NCI-H82 (cell line): ENCODE measurements at regions not wholly inside any gene's neighbourhood (a gene's known extent, or its start where the extent isn't known, plus 50 kb on each side); places are given as distances from the start of the nearest gene placed in this dataset.
A peak's percentile ranks its signal among the peaks of the same experiment; 100 is the strongest.

Experiments
- DNase-seq: peaks from one replicate; lab custom pipeline; 2025; lab: John Stamatoyannopoulos, UW

DNA sequence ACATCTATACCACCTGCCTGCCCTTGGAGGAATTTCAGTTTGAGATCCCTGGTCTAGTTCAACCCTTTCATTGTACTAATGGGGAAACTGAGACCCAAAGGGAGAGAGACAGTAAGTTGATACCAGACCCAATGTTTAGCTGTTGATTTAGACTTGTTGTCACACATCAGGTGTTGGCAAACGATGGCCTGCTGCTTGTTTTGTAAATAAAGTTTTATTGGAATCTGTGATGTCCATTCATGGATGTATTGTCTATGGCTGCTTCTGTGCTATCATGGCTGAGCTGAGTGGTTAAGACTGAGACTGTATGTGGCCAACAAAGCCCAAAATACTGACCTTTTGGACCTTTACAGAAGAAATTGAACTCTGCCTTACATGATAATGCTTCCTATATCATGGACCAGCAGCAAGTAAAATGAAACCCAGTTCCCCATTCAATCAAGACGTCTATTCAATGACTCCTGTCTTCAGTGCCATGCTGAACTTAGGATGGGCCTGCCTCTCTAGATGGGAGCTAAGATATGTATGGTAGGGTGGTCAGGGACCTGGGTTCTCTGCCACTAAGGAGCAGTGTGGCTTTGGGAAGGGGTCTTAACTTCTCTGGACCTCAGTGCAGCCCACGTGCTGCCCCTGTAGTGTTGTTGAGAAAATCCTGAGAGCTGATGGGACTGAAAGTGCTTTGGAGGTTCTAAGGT is 111.0 kb downstream of the IRX5 start:
- no peak for DNase-seq

DNA sequence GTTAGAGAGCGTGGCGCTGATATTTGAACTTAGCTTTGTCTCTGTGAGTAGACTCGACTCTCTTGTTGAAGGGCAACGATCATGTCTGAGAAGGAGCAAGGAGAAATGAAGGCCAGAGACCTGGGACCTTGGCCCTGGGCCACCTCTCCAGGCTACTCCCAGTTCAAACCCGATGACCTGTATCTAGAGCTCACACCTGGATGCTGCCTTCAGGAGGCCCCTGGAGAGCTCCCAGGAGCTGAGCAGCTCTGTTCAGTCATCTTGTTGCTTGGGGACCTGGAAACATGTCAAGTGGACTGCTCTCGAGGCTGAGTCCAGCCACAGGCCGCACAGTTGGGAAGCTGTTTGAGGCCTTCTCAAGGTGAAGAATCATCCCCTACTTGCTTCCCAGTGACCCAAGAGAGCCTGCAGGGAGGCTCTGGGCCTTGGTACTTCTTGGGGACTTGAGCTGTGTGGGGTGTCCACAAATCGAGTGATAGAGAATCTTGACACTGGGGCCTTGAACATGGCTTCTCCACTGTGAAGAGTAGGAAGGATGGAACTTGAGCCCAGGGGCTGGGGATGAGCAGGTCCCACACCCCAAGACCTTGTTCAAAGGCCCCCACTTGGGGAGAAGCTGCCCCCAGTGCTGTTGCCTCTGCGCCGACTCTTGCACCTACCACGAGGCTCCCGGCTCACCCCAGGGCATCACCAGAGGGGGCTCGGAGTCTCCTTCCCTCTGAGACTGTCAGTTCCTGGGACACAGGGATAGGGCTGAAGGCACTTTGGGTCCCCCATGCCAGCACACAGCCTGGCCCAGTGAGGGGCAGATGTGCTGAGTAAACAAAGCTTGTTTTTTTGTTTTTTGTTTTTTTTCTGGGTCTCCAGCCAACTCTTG is 112.1 kb downstream of the IRX5 start:
- DNase-seq = no peak

DNA sequence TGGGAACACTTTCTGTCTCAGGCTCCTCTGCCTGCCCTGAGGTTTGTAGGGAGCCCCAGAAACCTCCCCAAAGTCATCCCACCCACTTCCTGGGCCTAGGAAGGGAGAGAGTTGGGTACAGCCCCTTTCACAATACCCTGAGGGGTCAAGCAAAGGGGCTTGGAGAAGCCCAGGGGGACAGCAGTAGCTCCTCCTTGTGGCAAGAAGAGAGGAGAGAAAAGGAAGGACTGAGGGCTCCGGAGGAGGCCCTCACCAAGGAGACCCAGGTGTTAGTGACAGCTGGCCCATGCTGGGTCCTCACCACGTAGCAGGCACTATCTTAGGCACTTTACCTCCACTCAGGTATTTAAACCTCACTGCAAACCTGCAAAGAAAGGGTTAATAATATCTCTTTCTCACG is 112.8 kb downstream of the IRX5 start:
- DNase-seq = no peak

DNA sequence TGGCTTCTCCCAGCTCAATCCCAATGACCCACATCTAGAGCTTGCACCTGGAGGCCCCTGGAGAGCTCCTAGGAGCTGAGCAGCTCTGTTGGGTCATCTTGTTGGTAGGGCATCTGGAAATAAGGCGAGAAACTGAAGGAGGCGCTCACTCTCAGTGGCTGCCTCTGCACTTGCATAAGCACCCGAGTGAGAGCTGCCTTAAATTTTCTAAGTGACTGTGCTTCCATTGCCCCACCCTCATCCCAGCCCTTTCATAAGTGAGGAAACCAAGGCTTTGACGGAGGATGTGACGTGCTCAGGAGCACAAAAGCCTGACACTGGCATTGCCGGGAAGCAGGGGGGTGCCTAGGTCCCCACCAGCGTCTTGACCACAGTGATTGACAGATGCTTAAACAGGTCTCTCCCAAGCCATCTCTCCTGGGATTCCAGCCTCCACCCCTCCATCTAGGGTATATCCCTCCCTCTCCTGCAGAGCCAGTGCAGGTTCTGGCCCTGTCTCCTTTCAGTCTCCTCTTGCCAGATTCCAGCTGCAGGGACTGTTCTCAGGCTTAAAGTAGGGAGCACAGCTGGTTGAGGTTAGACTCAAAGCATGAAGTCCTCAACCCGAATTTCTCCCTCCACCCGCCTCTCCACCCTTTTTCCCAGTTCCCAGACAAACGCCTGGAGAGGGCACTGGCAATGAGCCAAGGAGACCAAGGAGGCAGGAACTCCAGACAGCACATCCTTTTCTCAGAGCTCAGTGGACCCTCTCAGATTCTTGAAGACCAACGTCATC is 113.7 kb downstream of the IRX5 start:
- DNase-seq = no peak

DNA sequence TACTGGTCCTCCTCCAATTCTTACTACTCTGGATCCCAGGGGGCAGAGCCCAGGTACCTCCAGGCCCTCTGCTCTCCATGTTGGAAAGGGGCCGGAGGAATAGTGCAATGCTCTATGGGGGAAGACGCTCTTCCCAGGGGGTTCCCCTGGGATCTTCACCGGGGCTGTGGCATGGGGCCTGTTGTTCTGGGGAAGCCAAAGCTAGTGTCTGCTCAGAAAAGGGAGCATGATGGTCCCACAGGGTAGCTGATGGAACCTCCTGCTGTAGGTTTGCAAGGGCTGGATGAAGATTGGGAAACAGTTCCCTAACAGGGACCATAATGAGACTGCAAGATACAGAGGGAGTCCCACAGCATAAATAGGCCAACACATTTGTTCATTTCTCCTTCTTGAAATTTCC is 114.7 kb downstream of the IRX5 start:
- no peak for DNase-seq

DNA sequence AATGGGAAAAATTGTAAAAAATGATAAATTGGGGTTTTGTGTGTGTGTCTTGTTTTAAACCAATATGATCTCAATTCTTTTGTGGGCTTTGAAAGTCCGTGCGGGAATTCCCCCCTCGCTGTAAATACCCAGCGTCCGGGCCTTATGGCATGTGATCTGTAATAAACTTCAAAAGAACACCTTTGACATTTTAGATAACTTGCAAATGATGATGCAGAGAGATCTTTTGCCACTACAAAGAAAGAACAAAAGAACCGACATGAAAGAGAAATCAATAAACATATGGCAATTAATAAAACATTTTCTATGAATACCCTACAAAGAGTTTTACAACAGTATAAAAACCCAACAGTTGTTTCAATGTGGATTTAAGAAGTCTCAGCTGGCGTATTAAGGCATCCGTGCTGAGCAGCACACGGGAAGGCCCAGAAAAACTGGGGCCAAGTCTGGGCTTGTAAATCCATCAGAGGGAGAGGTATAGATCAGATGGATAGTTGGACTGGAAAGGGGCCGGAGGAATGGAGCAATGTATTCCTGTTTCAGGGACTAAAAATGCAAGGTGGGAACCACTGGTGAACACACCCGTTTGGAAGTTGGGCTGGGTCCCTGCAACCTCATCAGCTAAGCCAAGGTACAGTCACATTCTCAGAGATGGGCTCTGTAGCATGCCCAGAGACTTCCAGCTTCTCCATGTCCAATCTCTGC is 115.2 kb downstream of the IRX5 start:
- DNase-seq = no peak

DNA sequence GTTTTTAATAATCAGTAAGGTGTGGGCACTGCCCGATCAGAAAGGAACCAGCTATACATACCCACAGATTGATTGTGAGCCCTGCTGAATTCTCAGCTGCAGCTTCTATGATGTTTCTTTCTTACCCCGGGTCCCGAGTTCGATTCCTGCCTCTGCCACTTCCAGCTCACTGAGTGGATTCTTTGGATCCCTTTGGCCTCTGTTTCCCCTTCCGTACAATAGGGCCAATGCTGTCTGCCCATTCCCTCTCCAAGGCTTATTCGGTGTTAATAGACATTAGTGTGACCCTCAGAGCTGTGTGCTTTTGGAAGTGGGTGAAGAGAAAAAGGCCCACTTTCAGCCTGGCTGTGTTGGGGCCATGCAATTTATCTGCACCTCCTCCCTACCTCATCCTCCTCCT is 115.8 kb downstream of the IRX5 start:
- DNase-seq = no peak

DNA sequence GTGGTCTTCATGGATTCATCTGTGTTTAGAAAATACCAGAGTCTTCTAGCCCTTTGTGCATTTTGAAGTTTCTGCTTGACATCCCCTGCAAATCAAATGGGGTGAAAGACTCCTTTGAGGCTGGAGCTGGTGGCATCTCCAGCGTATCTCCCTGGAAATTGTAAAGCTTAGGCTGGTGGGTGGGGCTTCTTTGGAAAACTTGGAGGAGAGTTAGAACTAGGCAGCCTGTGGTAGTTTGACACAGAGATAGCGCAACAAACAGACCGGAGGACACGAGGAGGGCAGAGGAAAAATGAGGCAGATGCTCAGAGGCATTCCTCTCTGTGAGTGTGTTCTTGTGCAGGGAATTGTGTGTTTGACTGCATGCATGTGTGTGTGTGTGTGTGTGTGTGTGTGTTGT is 116.3 kb downstream of the IRX5 start:
- DNase-seq = no peak

DNA sequence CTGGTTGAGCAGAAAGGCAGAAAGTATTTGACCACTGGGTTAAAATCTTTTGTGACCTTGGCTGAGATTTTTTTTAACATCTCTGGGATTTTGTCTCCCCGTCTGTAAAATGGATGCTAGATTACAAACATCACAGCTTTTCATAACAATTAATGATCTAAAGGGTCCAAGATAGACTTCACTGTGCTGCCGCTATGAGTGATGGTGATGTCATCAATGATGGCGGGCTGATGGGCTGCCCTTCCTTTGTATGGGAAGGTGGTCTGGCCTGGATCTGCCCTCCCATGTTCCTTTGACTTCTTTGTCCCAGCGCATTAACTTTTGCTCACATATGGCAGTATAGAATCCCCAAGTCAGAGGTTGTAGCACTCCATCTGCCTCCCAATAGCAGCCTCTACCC is 116.7 kb downstream of the IRX5 start:
- DNase-seq = no peak

DNA sequence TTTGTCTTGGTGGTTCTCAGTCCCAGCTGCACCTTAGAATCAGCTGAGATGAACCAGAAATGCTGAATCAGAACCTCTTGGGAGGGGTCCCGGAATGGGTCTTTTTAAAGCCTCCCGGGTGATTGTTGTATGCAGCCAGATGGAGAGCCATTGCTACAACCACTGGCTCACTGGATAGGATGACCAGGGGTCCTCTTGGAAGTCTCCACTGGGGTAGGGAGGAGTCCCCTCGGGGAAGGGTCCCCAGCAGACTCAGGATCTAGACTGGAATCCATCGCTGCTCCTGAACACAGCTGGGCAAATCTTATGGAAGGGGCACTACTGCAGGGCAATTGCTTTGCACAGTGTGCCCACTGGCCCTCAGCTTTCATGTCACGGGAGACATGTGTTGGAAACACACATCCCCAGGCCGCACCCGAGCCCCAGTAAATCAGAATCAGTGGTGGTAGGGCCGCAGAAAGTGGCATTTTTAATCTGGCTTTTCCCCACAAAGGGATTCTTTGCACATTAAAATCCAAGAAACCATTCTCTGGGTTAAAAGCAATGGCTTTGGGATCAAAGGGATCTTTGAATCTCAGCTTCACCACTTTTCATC is 117.3 kb downstream of the IRX5 start:
- DNase-seq = no peak

DNA sequence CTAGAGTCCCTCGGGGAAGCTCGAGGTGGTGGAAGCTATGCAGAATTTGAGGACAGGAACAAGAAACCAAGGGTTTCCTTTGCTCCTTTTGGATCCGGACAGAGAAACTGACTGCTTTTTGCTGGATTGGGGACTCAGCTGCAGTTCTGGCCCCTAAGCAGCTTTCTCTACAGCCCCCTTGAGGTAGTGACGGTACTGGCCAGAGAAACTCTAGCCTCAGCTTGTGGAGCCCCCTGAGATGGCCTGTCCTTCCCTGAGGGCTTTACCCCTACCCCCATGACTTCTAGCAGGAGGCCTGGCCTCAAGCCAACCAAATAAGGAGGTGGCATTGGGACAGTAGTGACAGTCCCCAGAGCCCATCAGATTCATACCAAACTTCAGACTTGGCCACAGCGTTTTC is 118.1 kb downstream of the IRX5 start:
- DNase-seq = no peak

DNA sequence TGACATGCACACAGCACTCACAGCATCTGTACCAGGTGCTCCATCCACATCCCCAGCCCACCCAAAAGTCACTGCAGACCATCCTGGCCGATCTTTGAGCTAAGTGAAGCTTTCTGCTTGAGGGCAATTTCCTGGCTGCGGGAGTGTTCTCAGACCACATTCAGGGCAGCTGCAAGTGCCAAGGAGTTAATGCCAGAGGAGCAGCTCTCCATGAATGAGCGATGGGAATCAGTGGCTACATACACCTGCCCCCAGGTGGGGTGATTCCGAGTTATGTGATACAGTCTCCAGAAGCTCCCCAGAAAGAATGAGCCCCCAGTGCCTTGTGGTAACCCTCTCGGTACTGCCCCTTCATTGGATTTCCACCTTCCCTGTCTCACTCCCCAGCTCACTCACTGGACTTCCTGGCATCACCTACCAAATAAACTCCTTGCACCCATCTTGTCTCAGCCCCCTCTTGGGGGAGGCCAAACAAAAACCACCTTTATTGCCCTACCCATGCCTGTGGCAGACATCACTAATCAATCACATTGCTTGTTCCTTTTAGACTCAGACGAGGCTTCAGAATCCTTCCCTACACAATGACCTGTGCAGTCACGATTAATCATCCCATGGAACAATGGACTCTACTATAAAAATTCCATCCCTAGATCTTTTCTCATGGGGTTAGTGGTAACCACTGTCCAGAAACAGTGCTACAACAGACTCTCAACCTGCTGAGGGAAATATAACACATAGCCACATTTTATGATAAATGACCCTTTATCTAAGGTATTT is 121.1 kb downstream of the IRX5 start:
- no peak for DNase-seq

DNA sequence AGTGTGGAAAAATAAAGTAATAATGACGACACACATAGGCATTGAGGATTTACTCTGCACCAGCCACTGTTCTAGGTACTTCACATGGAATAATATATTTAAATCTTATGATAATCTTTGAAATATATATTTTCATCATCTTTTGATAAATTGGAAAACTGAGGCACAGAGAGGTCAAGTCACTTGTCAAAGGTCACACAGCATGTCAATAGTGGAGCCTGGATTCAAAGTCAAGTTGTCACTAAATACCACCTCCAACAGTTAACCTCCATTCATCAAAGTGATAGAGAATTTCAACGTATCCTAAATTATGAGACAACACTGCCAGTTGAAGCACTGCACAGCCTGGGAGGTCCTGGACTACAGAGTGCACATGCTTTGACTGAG is 121.7 kb downstream of the IRX5 start:
- DNase-seq = no peak

DNA sequence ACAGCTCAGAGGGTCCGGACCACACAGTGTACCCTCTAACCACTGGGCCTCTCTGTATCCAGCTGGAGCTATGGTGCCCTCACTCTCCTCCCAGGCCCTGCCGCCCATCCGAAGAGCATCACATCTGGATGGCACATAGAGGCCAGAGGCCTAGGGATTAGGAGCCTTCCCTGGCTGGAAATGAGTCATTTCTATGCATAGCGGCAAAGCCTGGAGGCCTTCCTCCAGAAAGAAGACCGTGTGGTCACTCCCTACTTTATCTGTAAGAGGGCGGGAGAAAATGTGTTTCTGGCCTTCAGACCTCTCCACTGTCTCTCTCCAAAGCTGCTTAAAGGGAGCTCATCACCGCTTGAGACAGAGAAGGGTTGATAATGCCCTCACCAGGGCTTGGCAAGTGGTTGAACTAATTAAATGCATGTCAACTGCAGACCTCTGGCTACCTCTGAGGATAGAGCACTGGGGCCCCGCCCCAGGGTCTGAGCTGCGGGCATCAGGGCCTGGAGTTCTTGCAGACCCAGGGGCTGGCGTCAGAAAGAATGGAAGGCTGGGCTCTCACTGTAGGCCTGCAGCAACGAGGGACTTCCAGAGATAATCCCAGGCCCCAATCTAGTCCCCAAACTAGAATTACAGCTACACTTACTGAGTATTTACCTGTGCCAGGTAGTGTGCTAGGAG is 122.2 kb downstream of the IRX5 start:
- no peak for DNase-seq

DNA sequence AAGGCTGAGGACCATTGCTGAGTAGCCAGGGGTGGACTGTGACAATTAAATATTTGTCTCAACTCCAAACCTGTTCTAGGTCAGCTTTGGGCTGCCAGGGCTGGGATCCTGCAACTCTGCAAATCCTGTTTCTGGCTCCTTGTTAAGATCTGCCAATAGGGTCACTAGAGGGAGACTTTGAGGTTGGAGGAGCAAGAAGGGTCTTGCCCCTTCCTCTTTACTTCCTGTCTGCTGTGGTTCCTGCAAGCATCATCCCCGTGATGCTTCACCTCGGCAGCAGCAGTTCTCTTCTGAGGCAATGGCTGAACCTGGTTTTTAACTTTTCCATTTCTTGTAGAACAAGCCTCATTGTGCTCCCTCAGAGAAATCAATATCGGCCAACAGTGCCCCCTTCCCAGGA is 124.6 kb downstream of the IRX5 start:
- DNase-seq = no peak

DNA sequence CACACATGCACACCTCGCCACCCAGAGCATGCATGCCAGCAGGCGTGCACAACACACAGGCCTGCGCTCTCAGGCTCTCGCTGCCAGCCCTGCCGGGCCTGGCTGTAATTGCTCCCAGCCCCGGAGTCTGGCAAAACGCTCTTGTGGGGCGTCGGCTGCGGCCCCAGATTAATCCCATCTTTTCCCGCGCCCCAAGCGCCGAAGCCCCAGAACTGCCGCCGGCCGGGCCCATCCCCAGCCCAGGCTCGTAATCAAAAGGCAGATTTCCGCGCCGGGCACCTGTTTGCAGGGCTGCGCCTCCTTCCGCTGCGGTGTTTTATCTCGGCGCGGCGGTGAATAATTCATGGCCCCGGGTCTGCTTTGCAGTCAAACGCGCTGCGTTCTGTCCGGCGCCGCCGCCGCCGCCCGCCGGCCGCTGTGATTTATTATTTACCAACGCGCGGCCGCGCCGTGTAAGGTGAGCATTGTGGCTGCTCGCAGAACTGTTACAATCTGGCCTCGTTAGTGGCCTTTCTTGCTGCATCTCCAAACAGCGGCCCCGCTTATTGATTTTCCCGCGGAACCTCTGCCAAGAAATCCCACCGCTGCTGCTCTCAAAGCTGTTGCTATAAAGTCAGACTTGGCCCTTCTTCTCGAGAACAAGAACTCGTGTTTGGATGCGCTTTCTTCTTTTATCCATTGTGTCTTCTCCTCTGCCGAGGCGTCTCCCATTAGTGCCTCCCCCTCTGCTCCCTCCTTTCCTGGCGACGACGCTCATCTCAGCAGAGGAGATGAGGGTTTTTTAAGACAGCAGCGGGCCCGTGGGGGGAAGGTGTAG is 126.1 kb downstream of the IRX5 start:
- DNase-seq = peak; percentile 33

DNA sequence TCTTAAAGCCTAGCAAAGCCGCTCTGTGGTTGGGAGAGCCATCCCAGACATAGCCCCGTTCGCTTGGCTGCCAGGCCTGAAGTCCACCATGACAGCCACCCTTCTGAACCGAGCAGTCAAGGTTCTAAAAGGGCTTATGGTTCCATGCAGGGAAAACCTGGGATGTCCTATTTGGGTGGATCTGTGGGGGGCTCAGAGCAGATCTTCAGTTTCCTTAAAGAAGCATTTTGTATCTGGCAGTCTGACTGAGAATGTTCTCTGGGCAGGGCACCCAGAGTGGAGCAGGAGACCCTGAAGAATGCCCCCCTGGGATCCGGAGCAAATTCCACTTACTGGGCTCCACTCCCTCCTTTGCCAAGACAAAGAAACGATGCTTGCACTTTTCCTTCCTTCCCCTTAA is 127.2 kb downstream of the IRX5 start:
- no peak for DNase-seq

DNA sequence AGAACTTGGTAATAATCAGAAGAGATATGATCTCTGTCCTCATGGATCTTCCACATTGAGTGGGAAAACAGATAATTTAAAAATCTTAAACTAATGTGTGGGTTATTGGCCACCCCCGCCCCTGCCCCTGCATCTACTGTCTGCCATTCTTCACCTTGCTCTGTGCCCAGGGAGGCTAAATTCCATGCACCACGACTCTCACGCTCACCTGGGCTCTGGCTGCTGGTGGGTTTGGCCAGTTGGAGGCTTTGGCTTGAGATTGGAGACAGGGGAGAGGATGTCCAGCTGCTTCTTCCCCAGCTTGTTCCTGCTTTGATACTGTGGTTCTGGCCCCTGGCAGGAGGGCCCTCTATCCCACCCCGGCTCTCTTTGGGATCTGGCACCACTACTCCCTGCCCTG is 127.9 kb downstream of the IRX5 start:
- no peak for DNase-seq

DNA sequence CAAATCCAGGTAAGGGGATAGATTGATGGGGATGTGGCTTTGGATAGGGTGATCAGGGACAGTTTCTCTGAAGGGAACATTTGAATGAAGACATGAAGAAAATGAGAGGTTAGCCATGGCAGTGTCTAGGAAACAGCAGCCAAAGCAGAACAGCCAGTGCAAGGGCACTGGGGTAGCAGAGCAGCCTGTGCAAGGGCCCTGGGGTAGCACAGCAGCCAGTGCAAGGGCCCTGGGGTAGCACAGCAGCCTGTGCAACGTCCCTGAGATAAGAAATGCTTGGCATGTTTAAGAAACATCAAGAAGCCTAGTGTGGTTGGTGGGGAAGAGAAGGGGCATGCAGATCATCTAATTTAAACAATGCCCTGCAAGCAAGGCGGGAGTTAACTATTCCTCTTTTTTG is 128.5 kb downstream of the IRX5 start:
- no peak for DNase-seq

DNA sequence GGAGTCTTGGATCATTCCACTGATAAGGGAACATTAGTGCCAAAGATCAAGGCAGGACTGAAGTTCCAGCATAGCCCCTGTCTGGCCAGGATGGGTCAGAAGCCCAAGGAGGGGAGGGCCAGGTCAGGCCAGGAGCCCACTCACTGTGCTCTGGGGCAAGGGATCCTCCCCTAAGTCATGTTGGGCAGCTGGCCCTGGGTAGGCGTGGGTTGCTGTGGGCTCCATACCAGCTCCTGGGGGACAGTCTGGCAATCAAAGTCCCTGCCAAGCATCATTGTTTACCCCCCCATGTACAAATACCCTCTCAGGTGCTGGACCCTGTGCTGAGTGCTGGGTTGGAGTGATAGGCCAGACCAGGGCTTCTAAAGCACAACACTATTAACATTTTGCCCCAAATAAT is 130.5 kb downstream of the IRX5 start:
- no peak for DNase-seq
